Hepatocyte (in vitro differentiated cells): ENCODE measurements at regions not wholly inside any gene's neighbourhood (a gene's known extent, or its start where the extent isn't known, plus 50 kb on each side); places are given as distances from the start of the nearest gene placed in this dataset.
A peak's percentile ranks its signal among the peaks of the same experiment; 100 is the strongest.

ENCODE experiments used
- DNase-seq: peaks from one replicate; pipeline ENCODE4 v3.0.0-alpha.2; 2016; ENCODE audit warnings: low spot score
- H2AFZ ChIP-seq: fragments of 200-600 bp; sonication (generic); 2 replicates; pipeline ENCODE4 v1.6.0; 2016; ENCODE audit warnings: antibody characterized with exemption, mild to moderate bottlenecking
- H3K27ac ChIP-seq: fragments of 200-600 bp; sonication (generic); 2 replicates; pipeline ENCODE4 v1.5.1; 2016; ENCODE audit warnings: mild to moderate bottlenecking
- H3K27me3 ChIP-seq: fragments of 200-600 bp; sonication (generic); 2 replicates; pipeline ENCODE4 v1.6.1; 2016
- H3K36me3 ChIP-seq: fragments of 200-600 bp; sonication (generic); replicated peaks from 2 replicates; pipeline ENCODE4 v1.5.1; 2016; ENCODE audit warnings: low read depth; ENCODE audit not compliant: insufficient read depth
- H3K4me1 ChIP-seq: fragments of 200-600 bp; sonication (generic); 2 replicates; pipeline ENCODE4 v1.5.1; 2016; ENCODE audit warnings: mild to moderate bottlenecking, moderate library complexity; ENCODE audit not compliant: insufficient read depth
- H3K4me2 ChIP-seq: fragments of 200-600 bp; sonication (generic); 2 replicates; pipeline ENCODE4 v1.6.0; 2016
- H3K4me3 ChIP-seq: fragments of 200-600 bp; sonication (generic); 2 replicates; pipeline ENCODE4 v1.5.1; 2016; ENCODE audit warnings: mild to moderate bottlenecking
- H3K79me2 ChIP-seq: fragments of 200-600 bp; sonication (generic); 2 replicates; pipeline ENCODE4 v1.6.0; 2017; ENCODE audit warnings: mild to moderate bottlenecking
- H3K9me2 ChIP-seq: fragments of 200-600 bp; sonication (generic); replicated peaks from 2 replicates; pipeline ENCODE4 v1.6.0; 2017; ENCODE audit warnings: mild to moderate bottlenecking; ENCODE audit not compliant: insufficient read depth
- H3K9me3 ChIP-seq: fragments of 200-600 bp; sonication (generic); 2 replicates; pipeline ENCODE4 v1.5.1; 2016; ENCODE audit warnings: low read depth, mild to moderate bottlenecking
- H4K20me1 ChIP-seq: fragments of 200-600 bp; sonication (generic); 2 replicates; pipeline ENCODE4 v1.6.0; 2016; ENCODE audit warnings: mild to moderate bottlenecking; ENCODE audit not compliant: insufficient read depth, poor library complexity, severe bottlenecking
- EZH2 ChIP-seq: fragments of 200-600 bp; sonication (generic); IDR thresholded peaks from 2 replicates; pipeline ENCODE4 v1.6.1; 2016; ENCODE audit warnings: antibody characterized with exemption, mild to moderate bottlenecking, borderline replicate concordance
- EZH2phosphoT487 ChIP-seq: fragments of 200-600 bp; sonication (generic); IDR thresholded peaks from one replicate; pipeline ENCODE4 v1.6.1; 2018; ENCODE audit warnings: antibody characterized with exemption, mild to moderate bottlenecking, low read depth, moderate library complexity; ENCODE audit not compliant: unreplicated experiment, severe bottlenecking
- WGBS: methylation state at CpG from one replicate; pipeline ENCODE4 v1.1.6; 2016; ENCODE audit warnings: low lambda C conversion rate; ENCODE audit errors: missing lambda C conversion rate; 5-methylcytosine and 5-hydroxymethylcytosine counted together
- TF ChIP-seq, protein P1 (sequence below): fragments of 200-600 bp; sonication (generic); IDR thresholded peaks from 2 replicates; pipeline ENCODE4 v1.5.1; 2016; ENCODE audit warnings: antibody characterized with exemption, mild to moderate bottlenecking; ENCODE audit not compliant: poor library complexity

DNA sequence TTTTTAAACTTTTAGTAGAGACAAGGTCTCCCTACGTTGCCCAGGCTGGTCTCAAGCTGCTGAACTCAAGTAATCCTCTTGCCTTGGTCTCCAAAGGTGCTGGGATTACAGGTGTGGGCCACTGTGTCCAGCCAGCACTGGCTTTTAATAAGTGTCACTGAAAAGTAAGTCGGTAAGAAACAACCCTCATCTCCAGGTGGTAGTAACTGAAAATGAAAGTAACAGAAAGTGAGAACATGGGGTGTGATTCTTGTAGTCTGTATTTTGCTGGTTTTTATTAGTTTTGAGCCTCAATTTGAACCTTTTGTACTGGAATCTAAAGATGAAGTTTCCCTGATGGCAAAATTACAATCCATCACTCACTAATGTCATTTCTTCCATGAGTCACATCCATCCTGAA is 238.1 kb upstream of the AGA start:
- Histone ChIP-seq H3K4me1 (no peaks in the 10 kb centered on the region), H3K9me3 (no peaks in the 10 kb centered on the region), H3K4me3 (no peak overlapping the region), H2AFZ (no peak overlapping the region), H3K79me2 (no peaks in the 10 kb centered on the region), H3K27me3 (no peaks in the 10 kb centered on the region), H4K20me1 (no peaks in the 10 kb centered on the region), H3K36me3 (no peaks in the 10 kb centered on the region), H3K4me2 (no peak overlapping the region), H3K27ac (no peak overlapping the region), H3K9me2 (no peaks in the 10 kb centered on the region)
- TF ChIP-seq EZH2 (no peak), EZH2phosphoT487 (no peak)
- TF ChIP-seq, protein P1, sequence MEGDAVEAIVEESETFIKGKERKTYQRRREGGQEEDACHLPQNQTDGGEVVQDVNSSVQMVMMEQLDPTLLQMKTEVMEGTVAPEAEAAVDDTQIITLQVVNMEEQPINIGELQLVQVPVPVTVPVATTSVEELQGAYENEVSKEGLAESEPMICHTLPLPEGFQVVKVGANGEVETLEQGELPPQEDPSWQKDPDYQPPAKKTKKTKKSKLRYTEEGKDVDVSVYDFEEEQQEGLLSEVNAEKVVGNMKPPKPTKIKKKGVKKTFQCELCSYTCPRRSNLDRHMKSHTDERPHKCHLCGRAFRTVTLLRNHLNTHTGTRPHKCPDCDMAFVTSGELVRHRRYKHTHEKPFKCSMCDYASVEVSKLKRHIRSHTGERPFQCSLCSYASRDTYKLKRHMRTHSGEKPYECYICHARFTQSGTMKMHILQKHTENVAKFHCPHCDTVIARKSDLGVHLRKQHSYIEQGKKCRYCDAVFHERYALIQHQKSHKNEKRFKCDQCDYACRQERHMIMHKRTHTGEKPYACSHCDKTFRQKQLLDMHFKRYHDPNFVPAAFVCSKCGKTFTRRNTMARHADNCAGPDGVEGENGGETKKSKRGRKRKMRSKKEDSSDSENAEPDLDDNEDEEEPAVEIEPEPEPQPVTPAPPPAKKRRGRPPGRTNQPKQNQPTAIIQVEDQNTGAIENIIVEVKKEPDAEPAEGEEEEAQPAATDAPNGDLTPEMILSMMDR, result no peak
- WGBS, result 88% methylated on average over 2 of the region's 2 CpGs
- no peak for DNase-seq

DNA sequence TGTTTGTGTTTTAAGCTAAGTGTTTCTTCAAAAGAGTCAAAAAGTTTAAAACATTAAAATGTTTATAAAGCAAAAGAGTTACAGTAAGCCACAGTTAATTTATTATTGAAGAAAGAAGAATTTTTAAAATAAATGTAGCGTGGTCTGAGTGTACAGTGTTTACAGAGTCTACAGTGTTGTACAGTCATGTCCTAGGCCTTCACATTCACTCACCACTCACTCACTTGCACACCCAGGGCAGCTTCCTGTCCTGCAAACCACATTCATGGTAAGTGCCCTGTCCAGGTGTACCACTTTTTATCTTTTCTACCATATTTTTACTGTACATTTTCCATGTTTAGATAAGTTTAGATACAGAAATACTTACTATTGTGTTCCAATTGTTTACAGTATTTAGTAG is 239.7 kb upstream of the AGA start:
- H3K9me2 ChIP-seq, result no peaks in the 10 kb centered on the region
- no peaks in the 10 kb centered on the region for H3K4me1 ChIP-seq
- H2AFZ ChIP-seq, result no peak overlapping the region
- TF ChIP-seq, protein P1, result no peak
- no peak for TF ChIP-seq EZH2
- no peak for TF ChIP-seq EZH2phosphoT487
- H4K20me1 ChIP-seq, result no peaks in the 10 kb centered on the region
- no peak for DNase-seq
- H3K27ac ChIP-seq, result no peak overlapping the region
- H3K4me3 ChIP-seq, result no peak overlapping the region
- 94% methylated on average over 1 of the region's 1 CpG for WGBS
- no peak overlapping the region for H3K4me2 ChIP-seq
- no peaks in the 10 kb centered on the region for H3K27me3 ChIP-seq
- no peaks in the 10 kb centered on the region for H3K9me3 ChIP-seq
- H3K36me3 ChIP-seq, result no peaks in the 10 kb centered on the region
- no peaks in the 10 kb centered on the region for H3K79me2 ChIP-seq

DNA sequence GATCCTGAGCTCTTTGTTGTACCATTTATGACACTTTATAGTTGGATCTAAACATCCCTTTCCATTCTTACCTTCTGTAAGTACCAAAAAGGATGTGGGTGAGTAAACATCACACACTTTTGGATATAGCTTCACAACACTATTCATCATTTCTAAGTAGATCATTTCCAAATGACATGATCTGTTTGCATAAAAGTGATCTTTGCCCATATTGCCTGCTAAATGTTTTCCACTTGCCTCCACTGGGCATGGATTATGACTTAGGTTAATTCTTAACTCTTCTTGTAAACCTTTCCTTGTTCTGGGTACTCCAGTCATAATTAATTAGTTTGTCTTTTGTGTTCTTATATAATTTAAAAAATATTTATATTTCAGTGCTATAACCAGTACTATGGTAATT is 244.9 kb upstream of the AGA start:
- H3K27ac ChIP-seq, result no peak overlapping the region
- H3K36me3 ChIP-seq, result no peaks in the 10 kb centered on the region
- H3K27me3 ChIP-seq, result no peaks in the 10 kb centered on the region
- H3K79me2 ChIP-seq, result no peaks in the 10 kb centered on the region
- peak; percentile 9 for DNase-seq
- no peak overlapping the region for H2AFZ ChIP-seq
- no peaks in the 10 kb centered on the region for H3K9me2 ChIP-seq
- H3K4me3 ChIP-seq, result no peak overlapping the region
- H3K4me2 ChIP-seq, result no peak overlapping the region
- no peak for TF ChIP-seq EZH2phosphoT487
- no peak for TF ChIP-seq EZH2
- TF ChIP-seq, protein P1, result no peak
- H3K4me1 ChIP-seq, result no peaks in the 10 kb centered on the region
- no peaks in the 10 kb centered on the region for H3K9me3 ChIP-seq
- H4K20me1 ChIP-seq, result no peaks in the 10 kb centered on the region

DNA sequence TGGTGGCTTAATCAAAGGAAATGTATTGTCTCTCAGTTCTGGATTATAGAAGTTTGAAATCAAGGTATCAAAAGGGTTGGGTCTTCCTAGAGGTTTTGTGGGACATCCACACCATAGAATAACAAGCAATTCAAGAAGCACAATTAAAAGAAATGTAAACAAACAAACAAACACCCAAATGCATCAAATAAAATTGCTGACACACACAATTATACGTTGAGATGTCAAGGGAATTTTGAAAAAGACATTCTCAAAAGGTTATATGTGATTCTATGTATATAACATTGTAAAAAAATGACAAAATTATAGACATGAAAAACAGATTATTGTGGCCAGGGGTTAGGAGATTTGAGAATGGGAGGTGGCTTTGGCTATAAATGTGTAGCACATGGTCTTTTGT is 250.7 kb upstream of the AGA start:
- no peaks in the 10 kb centered on the region for H3K4me1 ChIP-seq
- no peaks in the 10 kb centered on the region for H3K79me2 ChIP-seq
- no peak overlapping the region for H3K27ac ChIP-seq
- no peaks in the 10 kb centered on the region for H3K9me2 ChIP-seq
- no peak for DNase-seq
- no peaks in the 10 kb centered on the region for H3K36me3 ChIP-seq
- no peak for TF ChIP-seq EZH2
- no peak for TF ChIP-seq EZH2phosphoT487
- TF ChIP-seq, protein P1, result no peak
- H3K9me3 ChIP-seq, result no peaks in the 10 kb centered on the region
- no peak overlapping the region for H2AFZ ChIP-seq
- H4K20me1 ChIP-seq, result no peaks in the 10 kb centered on the region
- no peaks in the 10 kb centered on the region for H3K27me3 ChIP-seq
- WGBS, result 91% methylated on average over 1 of the region's 1 CpG
- H3K4me2 ChIP-seq, result no peak overlapping the region
- no peak overlapping the region for H3K4me3 ChIP-seq
